Stimulated activated CD8-positive, alpha-beta memory T cell treated with anti-CD3 and anti-CD28 coated beads, Interleukin-15, amount 100 ng/mL, for 24 hours (primary cell): ENCODE measurements at regions not wholly inside any gene's neighbourhood (a gene's known extent, or its start where the extent isn't known, plus 50 kb on each side); places are given as distances from the start of the nearest gene placed in this dataset.
A peak's percentile ranks its signal among the peaks of the same experiment; 100 is the strongest.

Source experiments
- DNase-seq: peaks from one replicate; pipeline ENCODE4 v3.0.0-alpha.2; 2020; ENCODE audit warnings: low read depth

DNA sequence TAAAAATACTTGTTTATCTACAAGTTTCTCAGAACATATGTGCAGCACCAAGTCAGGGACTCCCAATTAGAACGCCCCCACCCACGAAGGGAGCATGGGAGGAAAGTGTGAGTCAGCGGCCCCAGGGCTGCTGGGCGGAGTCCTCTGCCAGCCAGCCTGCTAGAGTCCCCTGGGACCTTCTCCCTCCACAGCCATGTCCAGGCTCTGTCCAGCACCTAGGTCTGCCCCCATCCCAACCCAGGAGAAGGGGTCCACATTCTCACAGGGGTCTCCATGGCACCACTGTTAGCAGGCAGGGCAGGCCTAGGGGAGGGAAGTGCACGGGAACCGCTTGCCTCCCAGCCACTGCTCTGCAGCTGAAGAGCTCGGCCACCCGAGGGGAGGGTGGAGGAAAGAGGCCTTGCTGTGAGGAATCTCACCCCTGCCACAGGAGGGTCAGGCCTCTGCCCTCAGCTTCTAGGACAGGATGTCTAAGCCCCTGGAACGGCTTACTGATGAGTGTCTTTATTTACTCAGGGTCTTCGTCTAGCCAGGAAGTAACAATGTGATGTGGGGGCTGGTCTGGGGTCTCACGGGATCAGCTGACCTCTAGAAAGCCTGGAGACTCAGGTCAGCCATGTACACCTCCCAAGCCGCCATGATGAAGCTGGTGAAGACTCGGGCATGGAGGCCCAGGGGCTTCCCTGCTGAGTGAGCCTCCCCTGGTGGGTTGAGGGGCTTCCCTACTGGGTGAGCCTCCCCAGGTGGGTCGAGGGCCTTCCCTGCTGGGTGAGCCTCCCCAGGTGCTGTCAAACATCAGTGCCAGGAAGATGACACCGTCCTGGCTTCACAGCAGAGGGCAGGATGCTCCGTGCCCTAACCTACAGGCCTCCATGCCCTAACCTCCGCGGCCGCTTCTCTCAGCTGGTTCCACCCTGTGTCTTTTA, 190.3 kb downstream of the RBFOX3 start:
- DNase-seq: no peak

DNA sequence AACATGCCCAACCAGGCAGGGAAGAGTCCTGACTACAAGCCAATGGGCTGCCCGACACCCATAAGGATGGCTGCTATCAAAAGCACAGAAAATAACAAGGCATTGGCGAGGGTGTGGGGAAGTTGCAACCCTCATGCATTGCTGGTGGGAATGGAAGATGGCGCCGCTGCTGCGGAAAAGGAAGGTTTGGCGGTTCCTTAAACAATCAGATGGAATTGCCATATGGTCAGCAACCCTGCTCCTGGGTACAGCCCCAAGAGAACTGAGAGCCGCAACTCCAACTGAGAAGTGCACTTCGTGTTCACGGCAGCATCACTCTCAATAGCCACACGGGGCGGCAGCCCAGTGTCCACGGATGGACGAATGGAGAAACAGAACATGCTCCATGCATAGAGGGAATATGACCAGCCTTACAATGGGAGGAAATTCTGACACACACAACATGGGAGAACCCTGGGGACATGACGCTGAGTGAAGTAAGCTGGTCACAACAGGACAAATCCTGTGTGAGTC, 193.3 kb downstream of the RBFOX3 start:
- no peak for DNase-seq

DNA sequence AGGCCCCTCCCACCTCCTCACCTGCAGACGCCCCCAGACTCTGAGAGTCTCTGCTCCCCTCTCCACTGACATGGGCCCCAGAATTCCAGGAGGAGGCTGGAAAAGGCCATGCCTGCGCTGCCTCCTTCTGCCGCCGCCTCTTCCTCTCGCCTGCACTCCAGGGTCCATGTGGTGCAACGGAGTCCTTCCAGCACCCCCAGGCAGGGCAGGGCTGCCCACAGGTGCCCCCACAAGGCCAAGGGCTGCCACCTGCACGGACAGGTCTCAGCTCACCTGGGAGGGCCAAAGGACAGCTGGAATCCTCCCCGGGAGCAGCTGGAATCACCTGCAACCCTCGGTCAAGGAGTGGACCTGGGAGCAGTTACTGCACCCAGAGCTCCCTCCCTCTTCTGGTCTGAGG, 194.9 kb downstream of the RBFOX3 start:
- DNase-seq: no peak

DNA sequence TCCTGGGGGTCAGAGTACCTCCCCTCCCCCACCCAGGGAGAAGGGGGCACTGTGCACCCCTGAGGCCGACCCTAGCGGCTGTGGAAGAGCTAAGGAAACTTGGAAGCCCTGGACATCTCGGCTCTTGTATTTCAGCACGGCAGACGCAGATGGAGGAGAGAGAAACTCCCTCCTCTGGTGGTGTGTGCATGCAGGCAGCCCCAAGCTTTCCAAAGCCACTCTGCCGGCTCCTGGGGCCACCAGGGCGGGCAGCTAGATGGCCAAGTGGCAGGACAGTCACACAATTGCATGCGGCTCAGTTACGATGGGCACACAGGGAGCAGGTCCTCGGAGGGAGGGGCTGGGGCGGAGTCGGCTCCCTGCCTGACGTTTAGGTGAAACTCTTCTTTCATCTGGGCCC, 195.5 kb downstream of the RBFOX3 start:
- DNase-seq: no peak

DNA sequence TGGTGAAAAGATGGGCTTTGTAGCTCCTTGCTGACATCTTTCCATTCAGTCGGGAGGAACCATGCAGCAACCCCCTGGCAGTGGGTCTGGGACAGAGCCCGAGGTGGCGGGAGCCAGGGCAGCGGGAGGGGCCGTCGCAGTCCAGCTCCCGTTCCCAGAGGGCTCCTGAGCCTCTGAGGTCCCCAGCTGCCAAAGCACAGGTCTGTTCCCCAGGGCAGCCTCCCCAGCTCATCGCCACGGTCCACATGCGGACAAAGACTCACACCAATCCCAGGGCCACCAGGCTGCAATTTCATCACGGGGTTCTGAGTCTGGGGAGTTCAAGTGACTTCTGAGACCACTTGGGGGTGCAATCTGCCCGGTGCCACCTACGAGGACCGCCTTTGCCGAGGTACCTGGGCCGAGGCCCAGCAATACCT, 196.0 kb downstream of the RBFOX3 start:
- DNase-seq: no peak

DNA sequence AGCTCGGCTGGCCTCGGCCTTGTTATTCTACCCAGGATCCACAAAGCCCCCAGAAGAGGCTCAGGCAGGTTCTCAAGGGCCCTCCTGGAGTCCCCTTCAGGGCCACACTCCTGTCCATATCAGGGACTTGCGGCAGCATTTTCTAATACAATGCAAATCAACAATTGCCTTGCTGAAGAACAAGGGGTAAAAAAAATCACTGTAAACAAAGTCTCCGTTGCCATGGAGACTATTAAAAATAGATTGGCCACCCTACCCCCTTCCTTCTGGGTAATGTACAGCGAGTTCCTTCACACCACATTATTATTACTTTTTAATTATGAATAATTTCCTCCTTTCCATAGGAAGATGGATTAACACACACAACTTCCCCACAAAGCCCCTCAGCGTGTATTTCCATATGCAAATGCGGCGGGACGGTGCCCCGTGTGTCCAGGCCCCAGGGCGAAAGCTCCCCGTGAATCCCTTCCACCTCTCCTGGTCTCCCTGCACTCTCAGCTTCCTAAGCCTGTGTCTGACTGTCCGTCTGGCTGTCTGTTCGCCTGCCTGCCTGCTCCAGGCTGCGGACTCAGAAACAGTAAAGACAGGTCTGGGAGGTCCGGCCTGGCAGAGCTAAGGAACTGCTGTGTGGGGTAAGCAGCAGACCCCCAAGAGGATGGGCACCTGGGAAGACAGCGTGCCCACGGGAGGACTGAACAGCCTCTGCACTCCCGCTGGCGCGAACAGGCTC, 196.6 kb downstream of the RBFOX3 start:
- no peak for DNase-seq

GRCh38 chr17:79413611-79414010, 197.2 kb downstream of the RBFOX3 start:
- no peak for DNase-seq

DNA sequence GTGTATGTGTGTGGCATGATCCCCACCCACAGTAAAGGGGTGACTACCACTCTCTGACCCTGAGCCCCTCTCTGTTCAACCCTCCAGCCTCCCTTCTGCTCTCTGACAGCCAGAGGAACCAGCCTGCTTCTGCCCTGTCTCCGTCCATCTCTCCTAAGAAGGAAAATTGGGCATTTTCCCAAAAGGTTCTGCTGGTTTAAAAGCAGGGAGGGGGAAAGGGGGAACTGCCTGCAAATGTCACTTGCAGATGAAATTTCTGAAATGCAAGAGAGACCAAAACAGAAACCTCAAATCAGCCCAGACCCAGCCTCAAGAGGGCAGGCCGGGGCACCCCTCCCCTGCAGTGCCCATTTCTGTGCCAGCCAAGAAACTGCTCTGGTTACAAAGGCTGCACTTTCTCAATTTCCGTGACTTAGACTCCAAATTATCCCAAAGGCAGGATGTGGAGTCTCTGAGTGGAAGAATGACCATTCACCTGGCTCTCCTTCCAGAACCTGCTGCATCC, 197.9 kb downstream of the RBFOX3 start:
- no peak for DNase-seq

GRCh38 chr17:79412110-79412509, 198.7 kb downstream of the RBFOX3 start:
- no peak for DNase-seq

- DNase-seq: no peak
Observed at GRCh38 chr17:79411419-79411818, 199.4 kb downstream of the RBFOX3 start.

- no peak for DNase-seq
Observed at GRCh38 chr17:79410681-79411080, 200.2 kb downstream of the RBFOX3 start.

- no peak for DNase-seq
Observed at GRCh38 chr17:79408251-79408650, 202.6 kb downstream of the RBFOX3 start.

DNA sequence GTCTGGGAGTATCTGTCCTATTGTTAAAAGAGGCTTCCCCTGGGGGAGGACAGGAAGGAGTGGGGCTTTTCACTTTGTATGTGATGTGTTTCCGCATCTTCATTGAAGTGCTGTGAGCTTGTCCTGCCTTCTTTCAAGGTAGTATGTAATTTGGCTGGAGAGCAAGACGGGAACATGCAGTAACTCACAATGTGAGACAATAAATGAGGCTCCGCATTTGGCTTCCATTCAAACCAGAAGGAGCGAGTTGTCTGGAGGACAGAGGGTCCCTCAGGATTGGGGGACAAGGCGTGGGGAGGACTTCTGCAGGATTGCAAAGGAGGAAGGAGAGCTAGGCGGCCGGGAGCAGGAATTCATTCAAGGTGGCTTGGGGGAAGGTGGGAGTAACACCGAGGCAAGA, 203.5 kb downstream of the RBFOX3 start:
- DNase-seq: no peak

DNA sequence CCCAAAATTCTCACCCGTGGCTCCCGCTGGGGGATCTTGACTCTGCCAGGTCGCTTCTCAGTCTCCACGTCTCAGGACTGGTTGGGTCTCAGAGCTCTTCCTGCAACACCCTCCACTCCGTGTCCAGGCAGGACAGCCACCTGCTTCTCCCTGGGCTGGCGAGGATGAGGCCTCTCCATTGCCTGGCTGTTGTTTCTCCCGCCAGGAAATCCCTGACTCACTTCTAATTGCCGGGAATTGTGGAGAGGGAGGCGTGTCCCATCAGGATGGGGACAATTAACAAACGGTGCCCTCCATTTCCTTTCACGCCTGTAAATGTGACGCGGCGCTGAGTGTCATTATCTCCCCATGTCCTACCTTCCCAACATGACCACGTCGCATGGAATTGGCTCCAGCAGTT, 204.5 kb downstream of the RBFOX3 start:
- DNase-seq: no peak

DNA sequence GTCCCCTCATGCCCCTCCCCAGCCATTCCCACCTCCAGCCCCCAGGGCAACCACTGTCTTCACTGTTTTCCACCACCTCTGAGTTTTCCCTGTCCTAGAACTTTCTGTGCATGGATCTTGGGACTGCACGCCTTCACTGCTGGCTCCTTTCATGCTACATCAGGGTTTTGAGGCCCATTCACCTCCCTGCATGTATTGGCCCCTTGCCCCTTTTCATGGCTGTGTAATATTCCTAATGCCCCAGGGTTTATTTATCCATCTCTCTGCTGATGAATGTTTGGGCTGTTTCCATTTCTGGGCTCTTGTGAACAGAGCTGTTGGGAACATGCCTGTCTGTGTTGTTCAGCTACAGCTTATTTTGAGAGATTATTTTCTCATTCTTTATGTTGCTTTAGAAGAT, 205.0 kb downstream of the RBFOX3 start:
- no peak for DNase-seq

GRCh38 chr17:79404136-79404911, 206.5 kb downstream of the RBFOX3 start:
- DNase-seq: no peak

DNA sequence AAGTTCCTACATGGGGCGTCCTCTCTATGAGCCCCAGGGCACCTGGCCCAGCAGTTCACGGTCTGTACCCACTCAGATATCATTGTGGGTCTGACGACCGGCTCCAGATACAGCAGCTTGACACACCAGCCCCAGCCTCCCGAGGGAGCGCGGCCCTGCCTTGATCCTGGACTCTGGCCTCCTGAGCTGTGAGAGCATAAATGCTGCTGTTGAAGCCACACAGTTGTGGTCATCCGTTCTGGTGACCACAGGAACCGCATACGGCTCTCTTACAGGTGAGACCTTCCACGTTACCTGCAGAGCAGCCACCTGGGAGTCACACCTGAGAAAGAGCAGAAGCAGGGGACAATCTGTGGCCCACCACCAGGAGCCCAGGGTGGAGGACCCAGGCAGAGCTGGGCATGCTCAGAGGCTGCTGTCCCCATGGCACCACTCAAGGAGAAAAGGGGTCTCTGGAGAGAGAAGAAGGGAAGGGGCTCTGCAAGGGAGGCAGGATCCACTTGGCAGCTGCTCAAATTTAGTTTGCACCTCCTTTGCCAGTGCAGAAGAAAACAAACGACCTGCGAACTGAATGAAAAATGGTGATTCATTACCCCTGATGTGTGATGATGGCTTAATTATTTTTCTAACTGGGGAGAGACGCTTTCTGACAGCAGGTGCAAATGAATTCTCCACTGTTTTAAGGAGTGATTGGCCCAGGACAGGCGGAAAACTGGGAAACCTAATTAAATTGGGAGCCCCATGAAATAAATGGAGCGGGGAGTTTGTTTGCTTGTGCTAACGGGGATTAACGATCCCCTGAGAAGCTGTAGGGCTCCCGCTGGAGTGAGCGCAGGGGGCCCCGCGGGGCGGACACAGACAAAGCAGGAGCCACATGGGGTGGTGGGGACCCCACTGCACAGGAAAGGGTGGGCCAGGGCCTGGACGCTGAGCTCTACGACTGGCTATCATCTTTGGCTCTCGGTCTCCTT, 208.9 kb downstream of the RBFOX3 start:
- no peak for DNase-seq

DNA sequence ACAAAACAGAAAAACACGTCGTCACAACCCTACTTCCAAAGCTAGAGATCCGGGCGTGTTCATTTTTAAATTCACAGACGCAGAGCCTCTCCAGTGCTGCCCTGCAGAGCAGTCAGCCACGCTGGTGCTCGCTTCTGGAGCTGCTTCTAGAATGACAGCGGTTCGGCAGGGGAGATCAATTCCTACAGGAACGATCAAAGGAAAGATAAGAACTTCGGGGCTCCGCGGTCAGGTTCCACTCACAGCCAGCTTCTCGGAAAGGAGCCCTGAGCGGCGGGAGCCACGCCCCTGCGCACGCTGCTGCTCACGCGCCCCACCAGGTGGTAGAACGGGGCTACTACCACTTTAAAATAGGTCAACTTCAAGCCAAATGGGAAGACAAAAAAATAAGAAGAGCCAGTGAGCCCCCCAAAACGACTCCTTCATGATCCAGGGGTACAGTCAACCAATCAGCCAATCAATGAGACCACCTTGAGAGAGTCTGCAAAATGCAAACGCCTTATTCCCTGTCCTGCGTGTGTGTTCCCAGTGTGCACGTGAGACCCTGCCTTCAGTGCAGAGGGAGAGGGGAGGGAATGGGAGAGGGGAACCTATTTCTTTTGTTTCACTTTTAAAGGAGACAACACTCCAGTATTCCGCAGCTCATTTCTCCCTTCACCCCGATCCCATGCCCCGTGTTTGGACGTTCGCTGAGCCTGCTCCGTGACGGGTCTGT, 209.7 kb downstream of the RBFOX3 start:
- peak; percentile 45 for DNase-seq

DNA sequence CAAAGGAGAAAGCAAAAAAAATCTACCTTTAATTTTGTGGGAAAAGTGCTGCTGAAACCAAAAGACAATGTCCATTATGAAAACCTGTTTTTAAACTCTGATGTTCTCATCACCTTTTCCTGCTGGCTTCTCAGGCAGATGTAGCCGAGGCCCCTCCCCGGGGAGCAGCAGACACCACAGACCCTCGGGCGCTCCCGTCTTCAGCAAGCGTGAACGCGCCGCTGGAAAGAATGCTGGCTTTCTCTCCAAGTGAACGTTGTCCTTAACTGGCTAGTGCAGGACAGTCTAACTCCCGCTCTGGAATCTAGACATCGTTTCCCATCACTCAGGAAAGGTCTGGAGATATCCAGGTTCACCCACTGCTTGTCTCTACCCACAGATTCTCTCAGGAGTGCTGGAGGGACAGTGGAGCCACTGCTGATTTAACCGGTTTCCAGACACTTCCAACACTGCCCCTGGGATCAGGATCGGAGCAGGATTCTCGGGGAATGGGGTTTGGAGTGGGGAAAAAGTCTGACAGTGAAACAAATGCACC, 211.2 kb downstream of the RBFOX3 start:
- DNase-seq: no peak

DNA sequence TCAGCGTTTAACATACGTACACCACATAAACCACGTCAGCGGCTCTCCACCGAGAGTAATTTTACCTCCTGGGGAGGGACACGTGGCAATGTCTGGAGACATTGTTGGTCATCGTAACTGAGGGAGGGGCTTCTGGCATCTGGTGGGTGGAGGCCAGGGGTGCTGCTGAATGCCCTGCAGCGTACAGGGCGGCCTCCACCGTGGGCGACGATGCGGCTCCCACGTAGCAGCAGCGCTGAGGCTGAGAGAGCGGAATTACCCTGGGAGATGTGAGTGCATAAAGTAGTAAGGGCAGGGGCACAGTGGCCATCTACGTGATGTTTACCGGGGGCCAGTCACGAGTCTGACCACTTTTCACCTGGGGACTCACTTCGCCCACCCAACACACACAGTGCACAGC, 212.4 kb downstream of the RBFOX3 start:
- DNase-seq: no peak
